ENCODE measurements at regions not wholly inside any gene's neighbourhood (a gene's known extent, or its start where the extent isn't known, plus 50 kb on each side); places are given as distances from the start of the nearest gene placed in this dataset.

DNA sequence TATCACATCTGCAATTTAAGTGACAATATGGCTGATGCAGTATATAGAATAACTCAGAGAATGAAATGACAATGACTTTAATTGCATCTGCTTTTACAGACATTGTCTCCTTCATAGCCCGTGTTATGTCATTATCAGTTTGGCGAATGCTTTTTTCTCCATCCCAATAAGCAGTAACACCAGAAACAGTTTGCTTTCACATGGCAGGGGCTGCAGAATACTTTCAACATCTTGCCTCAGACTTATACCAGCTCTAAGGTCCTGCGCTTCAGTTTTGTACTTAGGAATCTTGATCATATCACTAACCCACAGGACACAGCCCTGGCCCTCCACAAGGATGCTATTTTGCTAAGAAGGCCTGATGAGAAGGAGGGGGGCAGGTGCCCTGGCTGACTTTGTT lies 49.9 kb upstream of the SPESP1 start:
- 92% methylated on average over 3 of the region's 3 CpGs for WGBS (ENCODE audit: low lambda C conversion rate, missing lambda C conversion rate)
- DNase-seq (ENCODE audit: low spot score) = no peak

More for the DNA sequence above, 49.9 kb upstream of the SPESP1 start:
- no peaks in the 10 kb centered on the region for H3K9me3 ChIP-seq (ENCODE audit: low read depth)
- H3K27me3 ChIP-seq = no peaks in the 10 kb centered on the region
- H4K20me1 ChIP-seq (ENCODE audit: insufficient read depth, poor library complexity, severe bottlenecking) = no peaks in the 10 kb centered on the region
- H3K36me3 ChIP-seq (replicated peaks; ENCODE audit: insufficient read depth, low read depth) = no peaks in the 10 kb centered on the region
- no peaks in the 10 kb centered on the region for H3K79me2 ChIP-seq
- H3K4me1 ChIP-seq (ENCODE audit: insufficient read depth) = peaks cover 3% of the 10 kb centered on the region
- no peak overlapping the region for H2AFZ ChIP-seq
- no peaks in the 10 kb centered on the region for H3K9me2 ChIP-seq (replicated peaks; ENCODE audit: insufficient read depth)
- TF ChIP-seq EZH2 (IDR thresholded peaks at IDR 0.05; ENCODE audit: borderline replicate concordance) (no peak), EZH2phosphoT487 (IDR thresholded peaks at IDR 0.05; ENCODE audit: low read depth, severe bottlenecking, unreplicated experiment) (no peak)
- TF ChIP-seq, protein P1, sequence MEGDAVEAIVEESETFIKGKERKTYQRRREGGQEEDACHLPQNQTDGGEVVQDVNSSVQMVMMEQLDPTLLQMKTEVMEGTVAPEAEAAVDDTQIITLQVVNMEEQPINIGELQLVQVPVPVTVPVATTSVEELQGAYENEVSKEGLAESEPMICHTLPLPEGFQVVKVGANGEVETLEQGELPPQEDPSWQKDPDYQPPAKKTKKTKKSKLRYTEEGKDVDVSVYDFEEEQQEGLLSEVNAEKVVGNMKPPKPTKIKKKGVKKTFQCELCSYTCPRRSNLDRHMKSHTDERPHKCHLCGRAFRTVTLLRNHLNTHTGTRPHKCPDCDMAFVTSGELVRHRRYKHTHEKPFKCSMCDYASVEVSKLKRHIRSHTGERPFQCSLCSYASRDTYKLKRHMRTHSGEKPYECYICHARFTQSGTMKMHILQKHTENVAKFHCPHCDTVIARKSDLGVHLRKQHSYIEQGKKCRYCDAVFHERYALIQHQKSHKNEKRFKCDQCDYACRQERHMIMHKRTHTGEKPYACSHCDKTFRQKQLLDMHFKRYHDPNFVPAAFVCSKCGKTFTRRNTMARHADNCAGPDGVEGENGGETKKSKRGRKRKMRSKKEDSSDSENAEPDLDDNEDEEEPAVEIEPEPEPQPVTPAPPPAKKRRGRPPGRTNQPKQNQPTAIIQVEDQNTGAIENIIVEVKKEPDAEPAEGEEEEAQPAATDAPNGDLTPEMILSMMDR (IDR thresholded peaks at IDR 0.05; ENCODE audit: poor library complexity) = no peak
- H3K4me2 ChIP-seq = no peak overlapping the region
- no peak overlapping the region for H3K4me3 ChIP-seq
- no peak overlapping the region for H3K27ac ChIP-seq

Data from hepatocyte (in vitro differentiated cells).